HEK293T (cell line): ENCODE measurements at regions not wholly inside any gene's neighbourhood (a gene's known extent, or its start where the extent isn't known, plus 50 kb on each side); places are given as distances from the start of the nearest gene placed in this dataset.

Source experiments
- CTCF ChIA-PET: fragments of 350-600 bp; formaldehyde crosslinking; extraction: SDS; loops from one replicate; lab custom pipeline; 2021; ENCODE audit warnings: antibody characterized with exemption, inconsistent platforms; lab: Yijun Ruan, JAX
- POLR2A ChIA-PET: fragments of 350-600 bp; formaldehyde crosslinking; extraction: SDS; loops from one replicate; lab custom pipeline; 2020; ENCODE audit warnings: antibody characterized with exemption, inconsistent platforms; lab: Yijun Ruan, JAX
- DNase-seq: peaks from one replicate; pipeline ENCODE4 v3.0.0; 2012; ENCODE audit warnings: mixed read lengths; ENCODE audit errors: extremely low spot score
- ARNT ChIP-seq: fragments of 450-650 bp; IDR thresholded peaks from 2 replicates; pipeline ENCODE4 v1.6.1; 2017; ENCODE audit warnings: mild to moderate bottlenecking
- BHLHE40 ChIP-seq: fragments of 450-650 bp; IDR thresholded peaks from 2 replicates; pipeline ENCODE4 v1.6.1; 2016; ENCODE audit warnings: mild to moderate bottlenecking, moderate library complexity, borderline replicate concordance
- CTBP1 ChIP-seq: fragments of 450-650 bp; IDR thresholded peaks from 2 replicates; pipeline ENCODE4 v1.6.1; 2016; ENCODE audit warnings: borderline replicate concordance
- ELF4 ChIP-seq: fragments of 450-650 bp; IDR thresholded peaks from 2 replicates; pipeline ENCODE4 v1.6.1; 2017; ENCODE audit warnings: antibody characterized with exemption
- FOXA1 ChIP-seq: fragments of 450-650 bp; IDR thresholded peaks from 2 replicates; pipeline ENCODE4 v1.6.1; 2016; ENCODE audit warnings: mild to moderate bottlenecking
- FOXK2 ChIP-seq: fragments of 450-650 bp; IDR thresholded peaks from 2 replicates; pipeline ENCODE4 v1.6.1; 2016; ENCODE audit warnings: mild to moderate bottlenecking
- FOXM1 ChIP-seq: fragments of 450-650 bp; IDR thresholded peaks from 2 replicates; pipeline ENCODE4 v1.6.1; 2017; ENCODE audit warnings: mild to moderate bottlenecking, borderline replicate concordance
- HDGF ChIP-seq: fragments of 450-650 bp; IDR thresholded peaks from 2 replicates; pipeline ENCODE4 v1.6.1; 2017; ENCODE audit warnings: antibody characterized with exemption, borderline replicate concordance
- L3MBTL2 ChIP-seq: fragments of 450-650 bp; conservative IDR thresholded peaks from 2 replicates; pipeline ENCODE4 v1.6.1; 2016; ENCODE audit warnings: mild to moderate bottlenecking
- LEF1 ChIP-seq: fragments of 450-650 bp; IDR thresholded peaks from 2 replicates; pipeline ENCODE4 v1.6.1; 2017; ENCODE audit warnings: mild to moderate bottlenecking, borderline replicate concordance
- NFRKB ChIP-seq: fragments of 450-650 bp; IDR thresholded peaks from 2 replicates; pipeline ENCODE4 v1.6.1; 2016; ENCODE audit warnings: mild to moderate bottlenecking, moderate library complexity
- SP1 ChIP-seq: fragments of 450-650 bp; IDR thresholded peaks from 2 replicates; pipeline ENCODE4 v1.6.1; 2017
- SUZ12 ChIP-seq: fragments of 450-650 bp; IDR thresholded peaks from 2 replicates; pipeline ENCODE4 v1.6.1; 2016; ENCODE audit warnings: mild to moderate bottlenecking
- TARDBP ChIP-seq: fragments of 450-650 bp; IDR thresholded peaks from 2 replicates; pipeline ENCODE4 v1.6.1; 2016
- ZNF384 ChIP-seq: fragments of 450-650 bp; IDR thresholded peaks from 2 replicates; pipeline ENCODE4 v1.6.1; 2016
- TF ChIP-seq, protein P1 (sequence below): fragments of 450-650 bp; IDR thresholded peaks from 2 replicates; pipeline ENCODE4 v1.6.1; 2016

DNA sequence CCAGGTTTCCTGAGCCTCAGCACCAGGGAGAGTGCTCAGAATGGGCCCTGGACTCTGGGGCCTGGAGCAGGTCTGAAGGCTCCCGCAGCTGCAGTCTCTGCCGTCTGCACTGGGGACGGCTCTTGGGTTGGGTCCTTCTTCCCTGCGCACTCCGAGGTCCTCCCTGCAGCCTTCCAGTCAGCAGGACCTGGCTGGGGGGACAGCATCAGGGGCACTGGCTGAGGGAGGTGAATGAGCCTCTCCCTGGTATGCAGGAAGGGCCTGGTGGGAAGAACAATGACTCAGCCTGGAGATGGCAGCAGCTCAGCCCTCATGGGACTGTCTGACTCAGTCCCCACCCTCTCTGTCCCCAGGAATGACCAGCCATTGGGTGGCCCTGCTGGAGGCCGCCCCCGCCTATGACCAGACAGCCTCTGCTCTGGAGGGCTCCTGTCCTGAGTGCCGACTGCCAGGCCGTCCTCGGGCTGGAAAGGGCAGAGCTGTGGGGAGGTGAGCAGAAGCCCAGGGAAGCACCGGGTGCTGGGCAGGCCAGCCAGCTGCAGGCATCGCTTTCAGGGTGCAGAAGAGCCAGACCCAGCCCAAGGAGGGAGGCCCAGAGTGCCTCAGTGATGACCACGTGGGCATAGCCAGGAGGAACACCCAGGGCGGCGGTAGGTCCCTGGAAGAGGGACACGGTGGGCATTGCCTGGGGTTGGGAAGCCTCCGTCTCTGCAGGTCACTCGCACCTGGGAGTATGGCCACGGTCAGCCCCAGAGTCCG is 455.0 kb downstream of the BRD1 start:
- ChIA-PET POLR2A (no interaction called here), CTCF (no interaction called here)
- DNase-seq = no peak
- TF ChIP-seq TARDBP (no peak), LEF1 (no peak), CTBP1 (no peak), SP1 (no peak), NFRKB (no peak), ZNF384 (no peak), HDGF (no peak), ARNT (no peak), FOXM1 (no peak), BHLHE40 (no peak), ELF4 (no peak), SUZ12 (no peak), L3MBTL2 (no peak), FOXK2 (no peak), FOXA1 (no peak)
- TF ChIP-seq, protein P1, sequence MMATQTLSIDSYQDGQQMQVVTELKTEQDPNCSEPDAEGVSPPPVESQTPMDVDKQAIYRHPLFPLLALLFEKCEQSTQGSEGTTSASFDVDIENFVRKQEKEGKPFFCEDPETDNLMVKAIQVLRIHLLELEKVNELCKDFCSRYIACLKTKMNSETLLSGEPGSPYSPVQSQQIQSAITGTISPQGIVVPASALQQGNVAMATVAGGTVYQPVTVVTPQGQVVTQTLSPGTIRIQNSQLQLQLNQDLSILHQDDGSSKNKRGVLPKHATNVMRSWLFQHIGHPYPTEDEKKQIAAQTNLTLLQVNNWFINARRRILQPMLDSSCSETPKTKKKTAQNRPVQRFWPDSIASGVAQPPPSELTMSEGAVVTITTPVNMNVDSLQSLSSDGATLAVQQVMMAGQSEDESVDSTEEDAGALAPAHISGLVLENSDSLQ = no peak

DNA sequence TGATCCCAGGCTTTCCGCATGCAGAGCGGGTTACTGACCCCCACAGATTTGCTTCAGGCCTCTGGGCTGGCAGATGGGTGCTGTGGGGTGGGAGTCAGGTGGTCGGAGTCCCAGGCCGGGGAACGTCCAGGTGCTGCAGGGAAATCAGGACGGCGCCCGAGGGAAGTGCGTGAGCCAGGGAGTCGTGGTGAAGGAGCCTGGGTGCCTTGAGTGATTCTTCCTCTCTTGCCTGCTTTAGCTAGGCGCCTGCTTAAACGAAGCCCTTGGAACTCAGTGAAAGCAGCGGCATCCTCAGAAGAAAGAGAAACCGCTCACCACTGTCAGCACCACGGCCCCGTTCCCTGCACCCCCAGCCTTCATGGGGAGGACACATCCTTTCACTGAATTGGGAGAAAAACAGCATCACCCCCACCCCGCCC is 455.6 kb downstream of the BRD1 start:
- no peak for DNase-seq
- ChIA-PET POLR2A (no interaction called here), CTCF (no interaction called here)
- no peak for TF ChIP-seq NFRKB
- TF ChIP-seq ARNT = no peak
- no peak for TF ChIP-seq ELF4
- TF ChIP-seq FOXM1 = no peak
- TF ChIP-seq, protein P1 = no peak
- no peak for TF ChIP-seq SP1
- TF ChIP-seq CTBP1 = no peak
- TF ChIP-seq TARDBP = no peak
- no peak for TF ChIP-seq LEF1
- TF ChIP-seq ZNF384 = no peak
- TF ChIP-seq BHLHE40 = no peak
- TF ChIP-seq SUZ12 = no peak
- TF ChIP-seq FOXK2 = no peak
- no peak for TF ChIP-seq FOXA1
- TF ChIP-seq L3MBTL2 = no peak
- TF ChIP-seq HDGF = no peak

DNA sequence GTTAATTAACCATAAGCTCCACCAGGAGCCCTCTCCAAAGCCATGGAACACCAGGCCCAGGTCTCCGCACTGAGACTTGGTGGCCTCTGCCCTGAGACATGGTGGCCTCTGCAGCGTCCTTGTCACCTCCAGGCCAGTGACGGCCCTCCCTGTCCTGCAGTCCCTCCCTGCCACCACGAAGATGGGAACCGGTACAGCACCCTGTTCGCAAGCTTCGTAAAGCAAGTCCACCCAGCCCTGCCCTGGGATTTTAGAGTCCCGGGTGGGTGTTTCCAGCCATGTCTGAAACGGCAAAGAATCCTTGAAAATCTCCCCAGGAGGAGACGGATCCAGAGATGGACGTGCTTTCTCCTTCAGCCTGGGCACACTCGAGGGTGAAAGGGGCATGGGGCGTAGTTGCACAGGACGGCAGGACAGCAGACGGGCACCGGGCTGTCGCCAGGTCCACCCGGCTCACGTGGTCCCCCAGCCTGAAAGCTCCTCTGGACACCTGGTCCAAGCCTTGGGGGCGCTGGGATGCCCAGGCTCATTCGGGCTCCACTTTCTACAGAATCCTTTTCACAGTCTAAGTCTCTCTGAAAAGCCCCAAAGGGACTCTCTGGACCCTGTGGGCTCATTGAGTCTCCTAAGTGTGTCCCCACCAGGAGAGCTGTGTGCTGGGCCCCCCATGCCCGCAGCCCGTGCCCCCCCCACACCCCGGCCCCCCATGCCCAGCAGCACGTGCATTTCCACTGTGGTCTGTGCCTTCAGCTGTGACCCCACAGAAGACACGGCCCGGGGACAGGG is 456.2 kb downstream of the BRD1 start:
- no peak for TF ChIP-seq TARDBP
- no peak for TF ChIP-seq LEF1
- no peak for TF ChIP-seq ZNF384
- TF ChIP-seq SUZ12 = no peak
- TF ChIP-seq FOXM1 = no peak
- no peak for TF ChIP-seq FOXA1
- TF ChIP-seq BHLHE40 = no peak
- TF ChIP-seq CTBP1 = no peak
- TF ChIP-seq ARNT = no peak
- TF ChIP-seq FOXK2 = no peak
- TF ChIP-seq, protein P1 = no peak
- TF ChIP-seq NFRKB = no peak
- TF ChIP-seq SP1 = no peak
- no peak for TF ChIP-seq HDGF
- no peak for TF ChIP-seq L3MBTL2
- TF ChIP-seq ELF4 = no peak
- POLR2A ChIA-PET = no interaction called here
- CTCF ChIA-PET = no interaction called here
- DNase-seq = no peak

DNA sequence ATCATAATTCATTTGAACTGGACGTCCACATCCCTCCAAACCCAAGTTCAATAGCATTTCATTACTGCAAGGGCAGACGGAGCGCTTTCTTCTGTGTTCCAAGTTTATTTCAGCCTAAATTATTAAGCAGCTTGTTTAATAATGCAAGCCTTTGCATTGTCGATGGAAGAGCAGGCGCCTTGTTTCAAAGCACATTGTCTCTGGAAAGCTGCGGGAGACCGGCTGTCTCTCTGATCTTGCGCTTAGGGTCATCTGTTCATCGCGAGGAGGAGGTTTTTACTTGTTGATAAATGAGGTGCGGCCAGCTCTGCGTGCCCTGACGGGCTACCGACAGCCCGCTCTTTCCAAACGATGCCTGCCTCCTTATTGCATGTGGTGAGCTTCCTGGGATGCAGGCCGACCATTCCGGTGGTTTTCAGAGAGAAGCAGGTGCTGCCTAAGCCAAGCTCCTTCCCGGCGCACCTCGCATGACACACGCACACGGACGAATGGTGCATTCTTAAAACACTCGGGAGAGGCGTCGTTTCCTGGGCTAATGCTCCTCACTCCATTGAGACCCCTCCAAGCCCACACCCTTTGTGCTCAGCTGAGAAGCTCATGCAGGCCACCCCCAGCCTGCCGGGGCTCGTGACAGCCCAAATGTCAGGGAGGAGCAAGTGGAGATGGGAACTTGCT is 456.9 kb downstream of the BRD1 start:
- DNase-seq = no peak
- ChIA-PET POLR2A (no interaction called here), CTCF (no interaction called here)
- TF ChIP-seq L3MBTL2 (no peak), BHLHE40 (no peak), ELF4 (no peak)
- TF ChIP-seq, protein P1 = no peak
